GM12872 (cell line): ENCODE measurements at regions not wholly inside any gene's neighbourhood (a gene's known extent, or its start where the extent isn't known, plus 50 kb on each side); places are given as distances from the start of the nearest gene placed in this dataset.

Experiments used
- CTCF ChIP-seq: IDR thresholded peaks from 3 replicates; pipeline ENCODE4 v1.5.1; 2011; ENCODE audit warnings: low read depth, mild to moderate bottlenecking, low read length, moderate library complexity; ENCODE audit not compliant: insufficient read depth

- TF ChIP-seq CTCF, result no peak
These were observed 91.7 kb upstream of the HPF1 start for GRCh38 chr4:169849456-169849855.

- TF ChIP-seq CTCF, result no peak
These were observed 90.3 kb upstream of the HPF1 start for GRCh38 chr4:169848018-169848417.

- TF ChIP-seq CTCF, result no peak
These were observed 89.4 kb upstream of the HPF1 start for GRCh38 chr4:169847171-169847570.

- TF ChIP-seq CTCF, result no peak
These were observed 88.7 kb upstream of the HPF1 start for GRCh38 chr4:169846396-169846795.

- TF ChIP-seq CTCF, result no peak
These were observed 84.0 kb upstream of the HPF1 start for GRCh38 chr4:169841776-169842175.

GRCh38 chr4:169840554-169840953 lies 82.8 kb upstream of the HPF1 start:
- no peak for TF ChIP-seq CTCF

GRCh38 chr4:169826634-169827187 lies 69.0 kb upstream of the HPF1 start:
- no peak for TF ChIP-seq CTCF

GRCh38 chr4:169823685-169824084 lies 65.9 kb upstream of the HPF1 start:
- TF ChIP-seq CTCF, result no peak
